NCI-H1694 (cell line): ENCODE measurements at regions not wholly inside any gene's neighbourhood (a gene's known extent, or its start where the extent isn't known, plus 50 kb on each side); places are given as distances from the start of the nearest gene placed in this dataset.
"Not testable (repeated sequence)": the region's sequence is repeated elsewhere in the genome, so short reads cannot be mapped to it uniquely, and the experiment has no call there.

Experiments used
- DNase-seq: peaks from one replicate; lab custom pipeline; 2025; lab: John Stamatoyannopoulos, UW

DNA sequence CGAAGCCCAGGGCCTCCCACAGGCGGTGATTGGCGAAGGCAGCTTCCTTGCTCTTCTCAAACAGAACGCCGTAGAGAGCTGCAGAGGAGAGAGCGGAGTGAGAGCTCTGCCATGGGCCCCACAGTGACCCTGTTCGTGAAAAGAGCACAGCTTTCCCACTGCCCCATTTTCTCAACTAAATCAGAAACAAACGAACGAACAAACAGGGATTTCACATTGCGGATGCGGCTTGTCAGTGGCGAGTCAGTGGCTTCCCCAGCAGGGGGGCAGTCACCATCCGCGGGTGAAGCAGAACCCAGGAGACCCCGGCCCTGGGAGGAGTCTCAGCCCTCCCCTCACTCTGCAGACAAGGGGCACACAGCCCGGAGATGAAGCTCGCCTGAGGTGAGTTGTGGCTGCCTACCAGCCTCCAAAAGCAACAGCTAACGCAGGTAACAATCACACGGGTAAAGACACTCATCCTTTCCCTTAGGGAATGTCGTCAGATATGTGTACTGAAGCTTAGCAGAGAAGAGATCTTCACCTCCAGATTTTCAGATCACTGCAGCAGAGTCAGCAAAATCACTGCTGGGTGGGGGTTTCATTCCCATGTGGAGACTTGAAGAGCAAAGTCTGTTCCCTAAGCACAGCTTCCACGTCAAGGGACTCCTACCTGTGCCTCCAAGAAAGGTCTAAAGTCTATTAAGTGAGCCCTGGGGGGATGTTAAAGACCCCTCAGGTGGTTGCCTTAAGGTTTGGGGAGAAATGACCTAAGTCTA is 51.2 kb upstream of the GPR31 start:
- DNase-seq, result no peak

DNA sequence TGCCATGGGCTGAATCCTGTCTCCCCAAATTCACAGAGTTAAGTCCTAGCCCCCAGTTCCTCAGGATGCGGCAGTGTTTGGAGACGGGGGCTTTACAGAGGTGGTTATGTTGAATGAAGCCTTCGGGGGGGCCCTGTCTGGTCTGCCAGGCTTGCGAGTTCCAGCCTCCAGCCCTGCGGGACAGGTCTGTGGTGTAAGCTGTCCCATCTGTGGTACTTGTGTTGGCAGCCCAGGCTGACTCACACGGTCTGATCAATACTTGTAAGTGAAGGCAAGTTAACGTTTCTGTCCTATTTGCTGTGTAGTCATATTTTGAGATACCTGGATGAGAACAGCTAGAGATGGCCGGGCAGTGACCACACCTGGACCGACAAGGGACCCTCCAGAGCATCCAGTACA is 51.8 kb upstream of the GPR31 start:
- no peak for DNase-seq

DNA sequence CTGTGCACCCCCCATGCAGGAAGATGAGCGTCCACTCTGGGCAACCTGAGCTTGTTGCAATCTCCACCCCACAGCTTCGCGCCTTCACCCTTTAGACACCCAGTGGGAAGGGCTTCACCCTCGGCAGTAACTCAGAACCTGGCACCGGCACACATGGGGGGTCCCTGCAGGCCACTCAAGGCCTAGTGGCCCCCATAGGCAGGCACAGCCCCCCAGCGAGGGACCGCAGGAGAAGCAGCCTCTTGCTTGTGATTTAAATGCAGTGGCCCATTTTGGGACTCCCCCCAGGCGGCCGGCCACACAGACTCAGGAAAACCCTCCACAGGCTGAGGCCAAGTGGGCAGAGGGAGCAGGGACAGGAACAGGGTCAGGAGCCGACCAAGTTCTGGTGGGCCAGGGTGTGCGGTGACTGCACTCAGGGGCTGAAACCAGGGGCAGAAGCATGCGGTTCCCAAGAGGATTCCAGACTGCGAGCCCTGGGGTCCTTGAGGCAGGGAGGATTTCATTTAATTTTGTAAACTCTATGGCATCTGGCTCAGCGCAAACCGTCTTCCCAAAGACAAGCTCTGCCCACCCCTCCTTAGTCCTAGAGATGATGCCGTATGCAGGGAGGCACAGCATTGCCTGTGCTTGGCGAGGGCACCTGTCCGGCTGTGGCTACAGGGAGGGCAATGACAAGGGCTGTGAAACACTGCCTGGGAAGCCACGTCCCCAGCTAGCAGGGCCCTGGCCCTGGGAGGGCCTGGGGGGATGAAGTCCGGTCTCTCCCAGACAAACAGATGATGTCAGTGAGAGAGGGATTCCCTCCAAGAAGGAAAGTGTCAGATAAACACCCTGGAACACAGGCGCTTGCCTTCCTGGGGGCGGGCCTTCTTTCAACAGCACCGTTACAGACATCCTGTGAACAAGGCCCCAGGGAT is 52.9 kb upstream of the GPR31 start:
- DNase-seq, result no peak

DNA sequence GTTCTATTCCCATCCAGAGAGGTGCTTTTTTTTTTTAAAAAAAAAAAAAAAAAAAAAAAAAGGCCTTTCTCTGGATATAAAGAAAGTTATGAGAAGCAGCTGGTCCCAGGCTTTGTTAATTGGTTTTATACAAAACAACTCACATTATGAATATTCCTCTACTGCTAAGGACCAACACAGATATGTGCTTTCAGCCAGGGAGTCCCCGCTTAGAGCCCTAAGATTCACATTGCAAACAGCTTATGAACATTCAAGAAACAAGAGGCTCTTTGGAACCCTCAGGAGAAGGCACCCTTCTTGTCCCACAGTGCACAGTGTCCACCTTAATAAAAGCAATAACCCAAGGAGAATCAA is 53.5 kb upstream of the GPR31 start:
- DNase-seq, result no peak

- DNase-seq, result no peak
These were observed 54.3 kb upstream of the GPR31 start for GRCh38 chr6:167211881-167212712.

GRCh38 chr6:167212713-167213005 is 54.9 kb upstream of the GPR31 start:
- no peak for DNase-seq

- DNase-seq, result no peak
These were observed 56.4 kb upstream of the GPR31 start for GRCh38 chr6:167214206-167214605.

DNA sequence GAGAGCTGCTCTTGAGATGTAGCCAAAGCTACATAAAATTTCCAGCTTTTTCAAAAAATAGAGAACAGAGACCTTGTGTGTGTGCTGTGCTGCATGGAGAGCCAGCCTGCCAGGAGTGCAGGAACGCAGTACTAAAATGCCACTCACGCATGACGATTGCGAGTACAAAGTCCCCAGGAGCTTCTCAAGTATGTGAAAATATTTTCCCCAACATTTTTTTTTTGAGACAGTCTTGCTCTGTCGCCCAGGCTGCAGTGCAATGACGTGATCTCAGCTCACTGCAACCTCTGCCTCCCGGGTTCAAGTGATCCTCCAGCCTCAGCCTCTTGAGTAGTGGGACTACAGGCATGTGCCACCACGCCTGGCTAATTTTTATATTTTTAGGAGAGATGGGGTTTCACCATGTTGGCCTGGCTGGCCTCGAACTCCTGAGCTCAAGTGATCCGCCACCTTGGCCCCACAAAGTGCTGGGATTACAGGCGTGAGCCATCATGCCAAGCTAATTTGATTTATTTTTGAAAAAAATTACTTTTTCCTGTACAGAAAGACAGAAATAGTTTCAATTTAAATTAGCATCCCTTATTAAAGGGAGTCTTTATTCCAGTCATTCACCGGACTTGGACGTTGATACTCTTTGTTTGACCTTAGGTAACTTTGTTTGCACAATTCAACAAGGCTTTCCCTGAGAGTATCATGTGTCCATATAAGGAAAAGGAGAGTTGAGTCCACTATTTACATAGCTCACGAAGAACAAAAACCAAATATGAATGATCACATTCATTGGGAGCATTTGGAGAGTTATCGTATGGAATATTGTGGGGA is 57.9 kb upstream of the GPR31 start:
- DNase-seq, result not testable (repeated sequence)

DNA sequence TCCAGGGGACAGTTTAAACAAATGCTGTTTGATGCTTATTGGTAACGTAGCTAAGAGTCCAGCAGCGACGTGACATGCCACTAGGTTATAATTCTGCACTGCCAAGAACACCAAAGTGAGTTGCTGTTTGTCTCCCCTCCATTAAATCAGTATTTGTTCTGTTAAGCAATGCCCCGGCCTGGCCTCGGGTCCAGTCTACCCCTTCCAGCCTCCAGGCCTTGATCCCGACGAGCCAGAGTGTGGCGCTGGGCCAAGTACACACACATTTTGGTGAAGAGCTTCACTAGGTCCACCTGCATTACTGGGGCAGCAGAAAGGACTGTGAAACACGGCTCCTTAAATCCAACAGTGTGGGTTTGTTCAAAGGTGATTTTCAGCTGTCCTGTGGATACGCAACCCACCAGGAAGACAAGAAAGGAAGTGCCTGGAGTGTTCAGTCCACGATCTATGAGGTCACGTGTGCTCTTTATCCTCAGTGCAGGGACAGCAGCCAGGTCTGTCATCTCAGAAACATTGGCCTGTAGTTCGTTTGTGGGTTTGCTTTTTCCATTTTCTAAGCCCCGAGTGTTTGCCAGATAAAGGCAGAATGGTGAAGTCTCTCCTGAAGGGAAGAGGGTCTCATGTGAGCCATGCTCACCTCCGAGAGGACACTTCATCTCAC is 58.7 kb upstream of the GPR31 start:
- not testable (repeated sequence) for DNase-seq

DNA sequence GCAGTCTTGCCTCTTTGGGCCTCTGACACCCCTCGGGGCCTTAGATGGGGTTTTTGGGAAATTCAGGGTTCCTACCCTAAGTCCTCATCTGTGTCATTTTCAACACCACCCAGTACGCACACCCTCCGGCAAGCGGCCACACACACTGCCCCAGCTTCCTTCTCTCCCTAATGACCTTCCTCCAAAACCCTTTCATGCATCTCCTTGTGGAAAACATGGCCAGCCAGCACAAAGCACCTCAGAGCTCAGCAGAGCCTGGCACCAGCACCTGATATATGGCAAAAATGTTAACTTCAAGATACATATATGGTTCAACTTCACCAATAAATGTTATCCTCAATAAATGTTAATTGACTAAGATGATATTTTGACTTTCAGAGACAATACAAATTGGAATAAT is 59.3 kb upstream of the GPR31 start:
- DNase-seq, result not testable (repeated sequence)

DNA sequence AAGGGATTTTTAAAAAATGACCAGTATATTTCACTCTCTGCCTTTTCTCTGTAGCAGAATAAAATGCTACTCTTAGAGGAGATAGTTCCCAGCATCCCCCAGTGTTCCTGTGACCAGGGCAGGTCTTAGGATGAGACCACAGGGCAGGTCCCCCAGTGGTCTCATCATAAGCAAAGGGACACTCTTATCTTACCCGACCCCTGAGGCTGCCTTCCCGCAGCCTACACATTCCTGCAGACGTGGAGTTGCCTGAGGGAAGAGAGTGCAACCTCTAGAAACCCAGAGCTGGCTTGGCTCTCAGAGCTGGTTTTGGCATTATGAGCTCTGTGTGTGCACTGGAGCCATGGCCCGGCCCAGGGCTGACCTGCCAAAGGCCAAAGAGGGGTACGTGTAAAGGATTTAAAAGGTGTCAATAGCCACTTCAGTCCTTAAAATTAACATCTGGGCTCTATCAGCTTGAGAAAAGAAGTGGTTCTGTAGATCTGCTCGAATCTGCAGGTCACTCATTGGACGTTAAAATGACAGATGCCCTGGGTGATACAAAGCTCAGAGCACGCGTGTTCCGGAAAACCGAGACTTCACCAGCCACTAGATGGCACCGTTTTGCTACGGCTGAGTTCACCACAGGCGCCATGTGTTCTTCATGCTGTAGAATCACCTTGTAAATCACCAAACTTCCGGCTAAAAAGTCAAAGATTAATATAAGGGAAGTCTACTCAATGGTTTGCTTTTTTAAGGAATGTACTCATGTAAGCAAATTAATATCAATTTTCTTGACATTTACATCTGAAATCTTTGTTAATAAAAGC is 60.4 kb upstream of the GPR31 start:
- peak; percentile 35 for DNase-seq

DNA sequence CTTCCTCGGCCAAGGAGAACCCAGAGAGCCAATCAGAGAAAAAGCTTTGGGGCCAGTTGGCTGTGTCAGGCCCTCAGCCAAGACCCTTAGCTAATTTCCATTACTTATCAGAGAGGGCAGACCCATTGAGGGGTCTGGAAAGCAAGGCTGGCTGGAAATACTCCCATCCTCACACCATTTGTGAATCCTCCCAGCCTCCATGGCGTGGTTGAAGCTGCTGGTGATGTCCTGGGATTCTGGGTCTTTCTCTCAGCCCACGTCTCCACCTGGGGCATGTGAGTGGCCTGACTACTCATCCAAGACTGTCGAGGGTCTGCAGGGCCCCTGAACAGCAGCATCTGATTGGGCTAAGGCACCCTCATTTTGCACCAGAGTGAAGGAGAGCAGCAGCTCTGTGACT is 61.3 kb upstream of the GPR31 start:
- not testable (repeated sequence) for DNase-seq

- no peak for DNase-seq
These were observed 62.3 kb upstream of the GPR31 start for GRCh38 chr6:167219967-167220512.

GRCh38 chr6:167221400-167222201 is 63.8 kb upstream of the GPR31 start:
- no peak for DNase-seq

- not testable (repeated sequence) for DNase-seq
These were observed 65.3 kb upstream of the UNC93A start for GRCh38 chr6:167225566-167226382.

DNA sequence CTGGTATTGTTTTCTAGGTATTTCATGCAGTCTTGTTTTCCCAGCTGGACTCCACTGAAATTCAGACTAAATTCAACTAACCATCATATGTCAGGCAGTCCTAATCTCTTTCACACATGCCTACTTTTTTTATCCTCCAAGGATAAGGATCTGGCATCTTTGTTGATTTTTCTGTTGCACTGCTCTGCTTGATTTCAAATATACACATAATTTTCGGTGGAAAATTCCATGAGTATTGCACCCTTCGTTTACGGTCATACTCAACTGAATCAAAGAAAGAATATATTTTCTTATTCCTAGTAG is 64.8 kb upstream of the UNC93A start:
- no peak for DNase-seq

- no peak for DNase-seq
These were observed 64.3 kb upstream of the UNC93A start for GRCh38 chr6:167226791-167227190.

GRCh38 chr6:167227984-167228383 is 63.1 kb upstream of the UNC93A start:
- DNase-seq, result no peak
